ENCODE measurements at regions not wholly inside any gene's neighbourhood (a gene's known extent, or its start where the extent isn't known, plus 50 kb on each side); places are given as distances from the start of the nearest gene placed in this dataset.

GRCh38 chr2:161085149-161085548, 75.1 kb upstream of the TANK start:
- no peaks in the 10 kb centered on the region for H3K4me1 ChIP-seq (ENCODE audit: insufficient read depth, insufficient read length)
- DNase-seq (ENCODE audit: low read depth, low spot score), result no peak
- no peaks in the 10 kb centered on the region for H3K27me3 ChIP-seq (ENCODE audit: insufficient read depth, insufficient read length)
- H3K4me3 ChIP-seq (ENCODE audit: insufficient read length, low read depth), result no peak overlapping the region
- H3K9ac ChIP-seq (ENCODE audit: insufficient read length, low read depth), result no peak overlapping the region
- no peak for TF ChIP-seq YY1 (IDR thresholded peaks at IDR 0.05; ENCODE audit: insufficient read depth, insufficient read length)
- no peak for TF ChIP-seq SUZ12 (IDR thresholded peaks at IDR 0.05; ENCODE audit: extremely low read depth, insufficient read depth, insufficient read length)
- no peak for TF ChIP-seq ZNF274 (IDR thresholded peaks at IDR 0.05; ENCODE audit: low read depth, low read length)
- H3K36me3 ChIP-seq (ENCODE audit: insufficient read depth, insufficient read length, low read length), result no peaks in the 10 kb centered on the region
- H3K9me3 ChIP-seq (ENCODE audit: insufficient read depth, low read length), result peaks cover 4% of the 10 kb centered on the region; the same call in 1 of the 2 replicates

GRCh38 chr2:161088658-161089350, 71.4 kb upstream of the TANK start:
- H3K9me3 ChIP-seq (ENCODE audit: insufficient read depth, low read length), result peaks cover 4% of the 10 kb centered on the region; the same call in 1 of the 2 replicates
- TF ChIP-seq ZNF274 (IDR thresholded peaks at IDR 0.05; ENCODE audit: low read depth, low read length) (no peak), YY1 (IDR thresholded peaks at IDR 0.05; ENCODE audit: insufficient read depth, insufficient read length) (no peak), SUZ12 (IDR thresholded peaks at IDR 0.05; ENCODE audit: extremely low read depth, insufficient read depth, insufficient read length) (no peak)
- H3K4me1 ChIP-seq (ENCODE audit: insufficient read depth, insufficient read length), result no peaks in the 10 kb centered on the region
- no peak overlapping the region for H3K4me3 ChIP-seq (ENCODE audit: insufficient read length, low read depth)
- H3K9ac ChIP-seq (ENCODE audit: insufficient read length, low read depth), result no peak overlapping the region
- no peaks in the 10 kb centered on the region for H3K27me3 ChIP-seq (ENCODE audit: insufficient read depth, insufficient read length)
- no peaks in the 10 kb centered on the region for H3K36me3 ChIP-seq (ENCODE audit: insufficient read depth, insufficient read length, low read length)
- no peak for DNase-seq (ENCODE audit: low read depth, low spot score)

GRCh38 chr2:161090411-161090810, 69.8 kb upstream of the TANK start:
- Histone ChIP-seq H3K9ac (ENCODE audit: insufficient read length, low read depth) (no peak overlapping the region), H3K4me1 (ENCODE audit: insufficient read depth, insufficient read length) (no peaks in the 10 kb centered on the region), H3K27me3 (ENCODE audit: insufficient read depth, insufficient read length) (no peaks in the 10 kb centered on the region), H3K36me3 (ENCODE audit: insufficient read depth, insufficient read length, low read length) (no peaks in the 10 kb centered on the region), H3K4me3 (ENCODE audit: insufficient read length, low read depth) (no peak overlapping the region), H3K9me3 (ENCODE audit: insufficient read depth, low read length) (peaks cover 1% of the 10 kb centered on the region; the same call in 1 of the 2 replicates)
- DNase-seq (ENCODE audit: low read depth, low spot score), result no peak
- TF ChIP-seq YY1 (IDR thresholded peaks at IDR 0.05; ENCODE audit: insufficient read depth, insufficient read length), result no peak
- TF ChIP-seq SUZ12 (IDR thresholded peaks at IDR 0.05; ENCODE audit: extremely low read depth, insufficient read depth, insufficient read length), result no peak
- TF ChIP-seq ZNF274 (IDR thresholded peaks at IDR 0.05; ENCODE audit: low read depth, low read length), result no peak

DNA sequence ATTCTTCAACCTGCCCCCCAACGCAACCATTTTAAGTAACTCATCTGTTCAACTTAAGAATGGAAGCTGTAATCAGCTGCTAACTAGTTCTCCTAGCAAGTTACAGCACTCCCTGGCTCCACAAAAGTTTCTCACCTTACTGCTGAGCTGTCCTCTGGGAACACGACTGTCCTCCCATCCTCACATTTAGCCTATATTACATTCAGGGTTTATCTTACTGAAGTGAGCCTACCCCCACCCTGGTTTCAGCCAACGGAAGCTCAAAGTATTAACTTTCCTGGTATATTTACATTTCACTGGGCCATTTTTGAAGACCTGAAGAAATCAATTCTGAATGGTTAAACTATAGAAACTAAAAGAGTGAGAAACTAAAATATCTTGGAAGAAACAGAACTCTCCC, 64.9 kb upstream of the TANK start:
- Histone ChIP-seq H3K27me3 (ENCODE audit: insufficient read depth, insufficient read length) (no peaks in the 10 kb centered on the region), H3K4me3 (ENCODE audit: insufficient read length, low read depth) (no peak overlapping the region), H3K9me3 (ENCODE audit: insufficient read depth, low read length) (no peaks in the 10 kb centered on the region), H3K4me1 (ENCODE audit: insufficient read depth, insufficient read length) (no peaks in the 10 kb centered on the region), H3K9ac (ENCODE audit: insufficient read length, low read depth) (no peak overlapping the region), H3K36me3 (ENCODE audit: insufficient read depth, insufficient read length, low read length) (no peaks in the 10 kb centered on the region)
- no peak for DNase-seq (ENCODE audit: low read depth, low spot score)
- TF ChIP-seq ZNF274 (IDR thresholded peaks at IDR 0.05; ENCODE audit: low read depth, low read length) (no peak), SUZ12 (IDR thresholded peaks at IDR 0.05; ENCODE audit: extremely low read depth, insufficient read depth, insufficient read length) (no peak), YY1 (IDR thresholded peaks at IDR 0.05; ENCODE audit: insufficient read depth, insufficient read length) (no peak)

GRCh38 chr2:161096336-161096735, 63.9 kb upstream of the TANK start:
- Histone ChIP-seq H3K4me3 (ENCODE audit: insufficient read length, low read depth) (no peak overlapping the region), H3K9ac (ENCODE audit: insufficient read length, low read depth) (no peak overlapping the region), H3K9me3 (ENCODE audit: insufficient read depth, low read length) (no peaks in the 10 kb centered on the region), H3K36me3 (ENCODE audit: insufficient read depth, insufficient read length, low read length) (no peaks in the 10 kb centered on the region), H3K4me1 (ENCODE audit: insufficient read depth, insufficient read length) (no peaks in the 10 kb centered on the region), H3K27me3 (ENCODE audit: insufficient read depth, insufficient read length) (no peaks in the 10 kb centered on the region)
- no peak for DNase-seq (ENCODE audit: low read depth, low spot score)
- no peak for TF ChIP-seq SUZ12 (IDR thresholded peaks at IDR 0.05; ENCODE audit: extremely low read depth, insufficient read depth, insufficient read length)
- no peak for TF ChIP-seq YY1 (IDR thresholded peaks at IDR 0.05; ENCODE audit: insufficient read depth, insufficient read length)
- no peak for TF ChIP-seq ZNF274 (IDR thresholded peaks at IDR 0.05; ENCODE audit: low read depth, low read length)

GRCh38 chr2:161097157-161097556, 63.1 kb upstream of the TANK start:
- H3K4me1 ChIP-seq (ENCODE audit: insufficient read depth, insufficient read length), result no peaks in the 10 kb centered on the region
- H3K27me3 ChIP-seq (ENCODE audit: insufficient read depth, insufficient read length), result no peaks in the 10 kb centered on the region
- no peak overlapping the region for H3K9ac ChIP-seq (ENCODE audit: insufficient read length, low read depth)
- no peaks in the 10 kb centered on the region for H3K9me3 ChIP-seq (ENCODE audit: insufficient read depth, low read length)
- H3K4me3 ChIP-seq (ENCODE audit: insufficient read length, low read depth), result no peak overlapping the region
- no peak for TF ChIP-seq YY1 (IDR thresholded peaks at IDR 0.05; ENCODE audit: insufficient read depth, insufficient read length)
- TF ChIP-seq ZNF274 (IDR thresholded peaks at IDR 0.05; ENCODE audit: low read depth, low read length), result no peak
- no peak for TF ChIP-seq SUZ12 (IDR thresholded peaks at IDR 0.05; ENCODE audit: extremely low read depth, insufficient read depth, insufficient read length)
- no peak for DNase-seq (ENCODE audit: low read depth, low spot score)
- no peaks in the 10 kb centered on the region for H3K36me3 ChIP-seq (ENCODE audit: insufficient read depth, insufficient read length, low read length)

GRCh38 chr2:161100211-161100895, 59.9 kb upstream of the TANK start:
- H3K9ac ChIP-seq (ENCODE audit: insufficient read length, low read depth), result no peak overlapping the region
- no peaks in the 10 kb centered on the region for H3K4me1 ChIP-seq (ENCODE audit: insufficient read depth, insufficient read length)
- H3K36me3 ChIP-seq (ENCODE audit: insufficient read depth, insufficient read length, low read length), result no peaks in the 10 kb centered on the region
- TF ChIP-seq SUZ12 (IDR thresholded peaks at IDR 0.05; ENCODE audit: extremely low read depth, insufficient read depth, insufficient read length) (no peak), ZNF274 (IDR thresholded peaks at IDR 0.05; ENCODE audit: low read depth, low read length) (no peak), YY1 (IDR thresholded peaks at IDR 0.05; ENCODE audit: insufficient read depth, insufficient read length) (no peak)
- H3K9me3 ChIP-seq (ENCODE audit: insufficient read depth, low read length), result no peaks in the 10 kb centered on the region
- no peak for DNase-seq (ENCODE audit: low read depth, low spot score)
- no peak overlapping the region for H3K4me3 ChIP-seq (ENCODE audit: insufficient read length, low read depth)
- H3K27me3 ChIP-seq (ENCODE audit: insufficient read depth, insufficient read length), result no peaks in the 10 kb centered on the region
